ENCODE measurements at regions not wholly inside any gene's neighbourhood (a gene's known extent, or its start where the extent isn't known, plus 50 kb on each side); places are given as distances from the start of the nearest gene placed in this dataset.

DNA sequence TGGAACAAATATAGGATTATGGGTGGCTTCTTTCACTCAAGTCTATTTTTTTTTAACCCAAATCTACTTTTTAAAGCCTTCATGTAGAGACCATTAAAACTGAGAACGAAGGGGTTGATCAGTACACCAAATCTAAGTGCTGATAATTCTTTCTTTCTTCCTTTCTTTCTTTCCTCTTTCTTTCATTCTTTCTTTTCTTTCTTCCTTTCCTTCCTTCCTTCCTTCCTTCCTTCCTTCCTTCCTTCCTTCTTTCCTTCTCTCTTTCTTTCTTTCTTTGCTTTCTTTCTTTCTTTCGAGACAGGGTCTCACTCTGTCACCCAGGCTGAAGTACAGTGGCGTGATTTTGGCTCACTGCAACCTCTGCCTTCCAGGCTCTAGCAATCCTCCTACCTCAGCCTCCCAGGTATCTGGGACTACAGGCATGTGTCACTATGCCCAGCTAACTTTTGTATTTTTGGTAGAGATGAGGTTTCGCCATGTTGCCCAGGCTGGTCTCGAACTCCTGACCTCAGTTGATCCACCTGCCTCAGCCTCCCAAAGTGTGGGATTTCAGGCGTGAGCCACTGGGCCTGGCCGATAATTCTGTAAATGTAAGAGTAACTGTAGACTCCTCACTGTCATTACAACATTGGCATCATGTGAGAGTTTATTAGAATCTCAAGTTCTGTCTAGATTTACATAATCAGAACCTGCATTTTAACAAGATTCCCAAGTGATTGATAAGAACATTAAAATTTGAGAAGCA is 236.4 kb downstream of the TFEC start:
- TF ChIP-seq, protein P1, sequence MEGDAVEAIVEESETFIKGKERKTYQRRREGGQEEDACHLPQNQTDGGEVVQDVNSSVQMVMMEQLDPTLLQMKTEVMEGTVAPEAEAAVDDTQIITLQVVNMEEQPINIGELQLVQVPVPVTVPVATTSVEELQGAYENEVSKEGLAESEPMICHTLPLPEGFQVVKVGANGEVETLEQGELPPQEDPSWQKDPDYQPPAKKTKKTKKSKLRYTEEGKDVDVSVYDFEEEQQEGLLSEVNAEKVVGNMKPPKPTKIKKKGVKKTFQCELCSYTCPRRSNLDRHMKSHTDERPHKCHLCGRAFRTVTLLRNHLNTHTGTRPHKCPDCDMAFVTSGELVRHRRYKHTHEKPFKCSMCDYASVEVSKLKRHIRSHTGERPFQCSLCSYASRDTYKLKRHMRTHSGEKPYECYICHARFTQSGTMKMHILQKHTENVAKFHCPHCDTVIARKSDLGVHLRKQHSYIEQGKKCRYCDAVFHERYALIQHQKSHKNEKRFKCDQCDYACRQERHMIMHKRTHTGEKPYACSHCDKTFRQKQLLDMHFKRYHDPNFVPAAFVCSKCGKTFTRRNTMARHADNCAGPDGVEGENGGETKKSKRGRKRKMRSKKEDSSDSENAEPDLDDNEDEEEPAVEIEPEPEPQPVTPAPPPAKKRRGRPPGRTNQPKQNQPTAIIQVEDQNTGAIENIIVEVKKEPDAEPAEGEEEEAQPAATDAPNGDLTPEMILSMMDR (IDR thresholded peaks at IDR 0.05): no peak
- no peak for TF ChIP-seq POLR2A (IDR thresholded peaks at IDR 0.05)
